ENCODE measurements at regions not wholly inside any gene's neighbourhood (a gene's known extent, or its start where the extent isn't known, plus 50 kb on each side); places are given as distances from the start of the nearest gene placed in this dataset.

DNA sequence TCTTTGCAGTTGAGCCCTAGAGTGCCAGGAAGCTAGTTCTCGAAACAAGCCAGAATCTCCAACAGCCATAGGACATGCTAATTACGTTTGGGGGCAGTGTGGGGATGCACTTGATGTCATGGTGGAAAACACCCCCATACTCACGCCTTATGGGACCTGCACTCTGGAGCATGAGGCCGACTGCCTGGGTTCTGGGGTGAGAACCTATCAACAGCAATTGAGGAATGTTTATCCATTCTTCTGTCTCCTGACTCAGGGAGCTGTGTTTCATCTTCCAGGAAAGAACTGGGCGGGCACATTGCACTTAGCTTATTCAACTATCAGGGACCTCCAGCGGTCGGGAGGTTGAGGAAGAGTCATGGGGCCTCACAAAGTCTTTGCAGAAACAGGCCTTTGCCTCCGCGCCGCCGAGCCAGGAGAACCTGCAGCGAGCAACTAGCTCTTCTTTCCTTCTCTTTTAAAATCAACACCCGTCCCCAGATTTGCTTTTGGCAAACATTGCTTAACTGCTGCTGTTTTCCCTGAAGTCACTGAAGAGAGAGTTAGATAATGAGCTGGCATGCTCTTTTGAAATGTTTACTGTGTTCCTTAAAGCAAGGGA is 226.1 kb upstream of the DIO3 start:
- DNase-seq (ENCODE audit: insufficient read length, low spot score) (no peak), FAIRE-seq (no peak)
- TF ChIP-seq, protein P1, sequence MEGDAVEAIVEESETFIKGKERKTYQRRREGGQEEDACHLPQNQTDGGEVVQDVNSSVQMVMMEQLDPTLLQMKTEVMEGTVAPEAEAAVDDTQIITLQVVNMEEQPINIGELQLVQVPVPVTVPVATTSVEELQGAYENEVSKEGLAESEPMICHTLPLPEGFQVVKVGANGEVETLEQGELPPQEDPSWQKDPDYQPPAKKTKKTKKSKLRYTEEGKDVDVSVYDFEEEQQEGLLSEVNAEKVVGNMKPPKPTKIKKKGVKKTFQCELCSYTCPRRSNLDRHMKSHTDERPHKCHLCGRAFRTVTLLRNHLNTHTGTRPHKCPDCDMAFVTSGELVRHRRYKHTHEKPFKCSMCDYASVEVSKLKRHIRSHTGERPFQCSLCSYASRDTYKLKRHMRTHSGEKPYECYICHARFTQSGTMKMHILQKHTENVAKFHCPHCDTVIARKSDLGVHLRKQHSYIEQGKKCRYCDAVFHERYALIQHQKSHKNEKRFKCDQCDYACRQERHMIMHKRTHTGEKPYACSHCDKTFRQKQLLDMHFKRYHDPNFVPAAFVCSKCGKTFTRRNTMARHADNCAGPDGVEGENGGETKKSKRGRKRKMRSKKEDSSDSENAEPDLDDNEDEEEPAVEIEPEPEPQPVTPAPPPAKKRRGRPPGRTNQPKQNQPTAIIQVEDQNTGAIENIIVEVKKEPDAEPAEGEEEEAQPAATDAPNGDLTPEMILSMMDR (IDR thresholded peaks at IDR 0.05; ENCODE audit: insufficient read depth, missing control alignments) = no peak

DNA sequence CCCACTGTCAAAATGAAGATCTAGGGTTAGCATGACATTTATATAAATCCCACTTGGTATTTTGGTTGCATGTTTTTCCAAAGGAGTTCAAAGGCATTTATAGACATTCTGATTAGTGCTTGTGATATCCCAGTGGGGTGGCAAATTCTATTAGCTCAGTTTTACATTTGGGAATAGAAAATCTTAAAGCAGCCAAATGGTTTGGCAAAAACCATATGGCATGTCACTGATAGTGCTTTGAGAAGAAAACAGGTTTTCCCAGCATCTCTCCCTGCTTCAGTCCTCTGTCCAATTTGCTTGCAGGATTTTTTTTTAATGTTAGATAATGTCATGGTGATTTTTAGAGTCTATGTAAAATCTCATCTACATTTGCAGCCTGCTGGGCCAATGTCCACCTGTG is 225.1 kb upstream of the DIO3 start:
- FAIRE-seq (no peak), DNase-seq (ENCODE audit: insufficient read length, low spot score) (no peak)
- TF ChIP-seq, protein P1 (IDR thresholded peaks at IDR 0.05; ENCODE audit: insufficient read depth, missing control alignments) = no peak

DNA sequence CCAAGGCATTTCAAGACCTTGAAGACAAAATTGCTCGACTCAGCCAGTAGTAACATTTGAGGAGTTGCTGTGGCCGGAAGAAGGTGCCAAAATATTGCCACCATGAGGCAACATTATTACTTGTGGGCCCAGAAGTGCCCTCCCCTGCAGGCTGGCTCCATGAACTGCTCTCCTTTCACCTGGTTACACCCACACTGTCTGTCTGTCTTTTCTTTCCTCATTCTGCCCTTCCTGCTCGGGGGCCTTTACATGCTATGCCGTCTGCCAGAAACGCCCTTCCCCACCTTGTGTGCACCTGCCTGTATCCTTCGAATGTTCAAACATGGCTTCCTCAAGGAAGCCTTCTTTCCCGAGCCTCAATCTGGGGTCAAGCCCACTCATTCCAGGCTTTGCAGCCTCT is 224.2 kb upstream of the DIO3 start:
- no peak for DNase-seq (ENCODE audit: insufficient read length, low spot score)
- TF ChIP-seq, protein P1 (IDR thresholded peaks at IDR 0.05; ENCODE audit: insufficient read depth, missing control alignments) = no peak
- no peak for FAIRE-seq

DNA sequence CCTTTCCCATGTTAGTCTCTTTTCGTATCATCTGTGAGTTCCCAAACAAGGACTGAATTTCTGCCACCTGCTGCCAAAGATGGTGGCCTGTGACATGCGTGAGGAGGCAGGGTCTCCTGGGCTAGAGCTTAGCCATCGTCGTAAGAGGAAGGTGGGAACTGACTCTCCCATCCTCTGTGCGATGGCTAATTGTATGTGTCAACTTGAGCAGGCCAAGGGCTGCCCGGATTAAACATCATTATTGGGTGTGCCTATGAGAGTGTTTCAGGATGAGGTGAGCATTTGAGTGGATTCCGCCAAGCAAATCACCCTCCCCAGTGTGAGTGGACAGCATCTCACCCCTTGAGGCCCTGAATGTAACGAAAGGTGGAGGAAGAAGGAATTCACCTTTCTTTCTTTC is 220.7 kb upstream of the DIO3 start:
- FAIRE-seq (no peak), DNase-seq (ENCODE audit: insufficient read length, low spot score) (no peak)
- TF ChIP-seq, protein P1 (IDR thresholded peaks at IDR 0.05; ENCODE audit: insufficient read depth, missing control alignments) = no peak

DNA sequence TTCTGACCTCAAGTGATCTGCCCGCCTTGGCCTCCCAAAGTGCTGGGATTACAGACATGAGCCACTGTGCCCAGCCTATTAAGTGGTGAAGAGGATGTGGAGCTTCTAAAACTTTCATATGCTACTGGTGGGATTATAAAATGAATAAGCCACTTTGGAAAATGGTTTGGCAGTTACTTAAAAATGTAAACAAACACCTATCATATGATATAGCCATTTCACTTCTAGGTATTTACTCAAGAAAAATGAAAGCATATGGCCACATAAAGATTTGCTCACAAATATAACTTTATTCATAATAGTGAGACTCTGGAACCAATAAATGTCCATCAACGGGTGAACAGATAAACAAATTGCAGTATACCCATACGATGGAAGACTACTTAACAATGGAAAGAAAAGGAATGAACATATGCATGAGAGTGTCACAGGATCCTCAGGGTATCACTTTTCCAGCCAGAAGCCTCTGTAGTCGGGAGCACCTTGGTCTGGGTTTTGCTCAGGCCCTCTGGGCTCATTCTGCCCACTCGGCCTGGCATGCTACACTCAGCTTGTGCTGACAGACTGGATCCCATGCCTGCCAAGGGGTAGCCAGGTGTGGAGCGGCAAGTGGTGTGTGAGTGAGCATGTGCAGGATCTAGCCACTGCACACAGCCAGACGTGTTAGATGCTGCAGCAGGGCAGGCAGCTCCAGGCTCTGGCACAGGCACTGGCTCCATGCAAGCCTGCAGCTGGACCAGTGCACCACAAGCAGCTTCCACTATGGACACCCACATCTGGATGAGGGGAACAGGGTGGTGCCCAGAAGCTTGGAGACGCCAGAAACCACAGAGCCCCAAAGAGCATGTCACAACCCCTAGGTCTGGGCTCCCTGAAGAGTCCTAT is 213.2 kb upstream of the DIO3 start:
- FAIRE-seq (no peak), DNase-seq (ENCODE audit: insufficient read length, low spot score) (no peak)
- TF ChIP-seq, protein P1 (IDR thresholded peaks at IDR 0.05; ENCODE audit: insufficient read depth, missing control alignments) = no peak

DNA sequence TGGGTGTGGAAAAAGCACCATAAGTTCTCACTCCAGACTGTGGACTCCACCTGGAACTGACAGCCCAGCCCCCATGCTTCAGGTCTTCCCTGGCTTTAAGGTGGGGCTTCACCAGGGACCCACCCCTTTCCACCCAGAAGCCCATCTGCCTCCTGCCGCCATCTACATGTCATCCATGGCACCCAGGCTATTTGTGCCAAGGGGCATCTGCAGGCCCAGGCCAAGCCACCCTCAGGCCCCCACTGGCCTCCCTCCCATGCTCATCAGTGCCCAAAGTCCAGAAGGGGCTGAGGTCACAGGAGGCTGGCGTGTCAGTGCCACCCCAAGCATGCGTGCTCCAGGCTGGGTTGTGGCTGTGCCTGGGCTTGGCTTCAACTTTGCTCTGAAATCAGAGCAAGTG is 212.2 kb upstream of the DIO3 start:
- TF ChIP-seq, protein P1 (IDR thresholded peaks at IDR 0.05; ENCODE audit: insufficient read depth, missing control alignments) = no peak
- FAIRE-seq (no peak), DNase-seq (ENCODE audit: insufficient read length, low spot score) (no peak)

DNA sequence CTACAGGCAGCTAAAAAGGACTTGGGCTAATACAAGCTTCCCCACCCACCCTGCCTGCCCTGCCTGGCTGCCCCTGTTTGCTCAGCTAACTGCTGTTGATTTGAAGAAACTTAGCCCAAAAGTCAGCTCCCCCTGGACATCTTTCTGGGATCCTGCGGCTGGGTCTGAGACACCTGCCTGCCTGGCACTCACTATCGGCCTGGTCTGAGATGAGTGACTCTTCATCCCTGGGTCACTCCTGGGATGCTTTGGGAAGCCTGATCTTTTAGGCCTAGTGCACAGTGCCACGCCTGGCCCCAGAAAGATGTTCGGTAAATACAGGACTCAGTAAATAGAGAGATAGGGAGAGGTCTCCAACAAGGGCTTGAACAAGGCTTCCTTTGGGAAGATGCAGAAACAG is 211.3 kb upstream of the DIO3 start:
- DNase-seq (ENCODE audit: insufficient read length, low spot score) (no peak), FAIRE-seq (no peak)
- TF ChIP-seq, protein P1 (IDR thresholded peaks at IDR 0.05; ENCODE audit: insufficient read depth, missing control alignments) = no peak
